ENCODE measurements at regions not wholly inside any gene's neighbourhood (a gene's known extent, or its start where the extent isn't known, plus 50 kb on each side); places are given as distances from the start of the nearest gene placed in this dataset.

DNA sequence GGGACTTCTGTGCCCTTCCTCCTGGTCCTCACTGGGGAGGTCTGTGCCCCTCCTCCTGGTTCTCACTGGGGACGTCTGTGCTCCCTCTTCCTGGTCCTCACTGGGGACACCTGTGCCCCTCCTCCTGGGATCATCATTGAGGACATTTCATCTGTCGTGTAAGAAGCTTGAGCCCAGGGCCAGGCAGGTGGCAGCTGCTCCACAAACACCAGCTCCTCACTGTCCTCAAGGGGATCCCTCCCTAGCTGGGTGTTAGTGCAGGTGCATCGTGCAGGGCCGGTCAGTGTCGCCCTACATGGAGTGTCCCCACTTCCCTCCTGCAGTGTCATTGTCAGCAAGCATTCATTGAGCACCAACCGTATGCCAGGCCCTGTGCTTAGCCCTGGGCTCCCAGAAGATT, 312.7 kb downstream of the PTPRU start:
- TF ChIP-seq, protein P1, sequence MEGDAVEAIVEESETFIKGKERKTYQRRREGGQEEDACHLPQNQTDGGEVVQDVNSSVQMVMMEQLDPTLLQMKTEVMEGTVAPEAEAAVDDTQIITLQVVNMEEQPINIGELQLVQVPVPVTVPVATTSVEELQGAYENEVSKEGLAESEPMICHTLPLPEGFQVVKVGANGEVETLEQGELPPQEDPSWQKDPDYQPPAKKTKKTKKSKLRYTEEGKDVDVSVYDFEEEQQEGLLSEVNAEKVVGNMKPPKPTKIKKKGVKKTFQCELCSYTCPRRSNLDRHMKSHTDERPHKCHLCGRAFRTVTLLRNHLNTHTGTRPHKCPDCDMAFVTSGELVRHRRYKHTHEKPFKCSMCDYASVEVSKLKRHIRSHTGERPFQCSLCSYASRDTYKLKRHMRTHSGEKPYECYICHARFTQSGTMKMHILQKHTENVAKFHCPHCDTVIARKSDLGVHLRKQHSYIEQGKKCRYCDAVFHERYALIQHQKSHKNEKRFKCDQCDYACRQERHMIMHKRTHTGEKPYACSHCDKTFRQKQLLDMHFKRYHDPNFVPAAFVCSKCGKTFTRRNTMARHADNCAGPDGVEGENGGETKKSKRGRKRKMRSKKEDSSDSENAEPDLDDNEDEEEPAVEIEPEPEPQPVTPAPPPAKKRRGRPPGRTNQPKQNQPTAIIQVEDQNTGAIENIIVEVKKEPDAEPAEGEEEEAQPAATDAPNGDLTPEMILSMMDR (IDR thresholded peaks at IDR 0.05), result no peak
- TF ChIP-seq POLR2AphosphoS5 (IDR thresholded peaks at IDR 0.05), result no peak
